HT-29 (cell line): ENCODE measurements at regions not wholly inside any gene's neighbourhood (a gene's known extent, or its start where the extent isn't known, plus 50 kb on each side); places are given as distances from the start of the nearest gene placed in this dataset.
"Not testable (repeated sequence)": the region's sequence is repeated elsewhere in the genome, so short reads cannot be mapped to it uniquely, and the experiment has no call there.

Source experiments
- DNase-seq: peaks from one replicate; pipeline ENCODE4 v3.0.0-alpha.2; 2015; ENCODE audit warnings: low spot score

GRCh38 chr7:119703895-119704294, 569.1 kb upstream of the KCND2 start:
- no peak for DNase-seq

- DNase-seq: no peak
Observed at GRCh38 chr7:119706608-119707007, 566.4 kb upstream of the KCND2 start.

DNA sequence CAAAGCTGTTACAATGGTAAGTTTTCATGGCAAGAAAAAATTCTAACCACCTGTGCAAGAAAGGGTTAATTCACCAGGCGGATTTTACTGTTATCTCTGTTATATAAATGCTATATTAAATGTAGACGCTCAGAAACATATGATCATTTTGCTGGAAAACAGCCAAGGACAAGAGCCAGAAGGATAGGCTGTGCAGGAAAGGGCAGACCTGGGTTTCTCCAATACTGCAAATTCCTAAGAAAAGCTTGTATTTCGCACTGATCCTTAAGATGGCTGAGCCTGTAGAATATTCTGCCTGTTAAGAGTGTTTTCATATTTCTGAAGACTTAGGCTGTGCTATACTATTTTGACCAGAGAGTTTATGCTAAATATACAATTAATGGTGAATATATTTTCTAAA, 564.1 kb upstream of the KCND2 start:
- no peak for DNase-seq

- DNase-seq: no peak
Observed at GRCh38 chr7:119711104-119711503, 561.9 kb upstream of the KCND2 start.

GRCh38 chr7:119712886-119713462, 560.0 kb upstream of the KCND2 start:
- DNase-seq: no peak

DNA sequence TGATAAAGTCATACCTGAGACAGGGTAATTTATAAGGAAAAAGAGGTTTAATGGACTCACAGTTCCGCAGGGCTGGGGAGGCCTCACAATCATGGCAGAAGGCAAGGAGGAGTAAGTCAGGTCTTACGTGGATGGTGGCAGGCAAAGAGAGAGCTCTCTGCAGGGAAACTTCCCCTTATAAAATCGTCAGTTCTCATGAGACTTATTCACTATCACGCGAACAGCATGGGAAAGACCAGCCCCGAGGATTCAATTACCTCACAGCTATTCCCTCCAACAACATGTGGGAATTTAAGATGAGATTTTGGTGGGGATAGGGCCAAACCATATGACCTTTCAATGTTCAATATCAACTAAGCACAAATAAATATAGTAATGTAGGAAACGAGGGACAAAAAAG, 559.4 kb upstream of the KCND2 start:
- DNase-seq: no peak

GRCh38 chr7:119720541-119720940, 552.4 kb upstream of the KCND2 start:
- no peak for DNase-seq

DNA sequence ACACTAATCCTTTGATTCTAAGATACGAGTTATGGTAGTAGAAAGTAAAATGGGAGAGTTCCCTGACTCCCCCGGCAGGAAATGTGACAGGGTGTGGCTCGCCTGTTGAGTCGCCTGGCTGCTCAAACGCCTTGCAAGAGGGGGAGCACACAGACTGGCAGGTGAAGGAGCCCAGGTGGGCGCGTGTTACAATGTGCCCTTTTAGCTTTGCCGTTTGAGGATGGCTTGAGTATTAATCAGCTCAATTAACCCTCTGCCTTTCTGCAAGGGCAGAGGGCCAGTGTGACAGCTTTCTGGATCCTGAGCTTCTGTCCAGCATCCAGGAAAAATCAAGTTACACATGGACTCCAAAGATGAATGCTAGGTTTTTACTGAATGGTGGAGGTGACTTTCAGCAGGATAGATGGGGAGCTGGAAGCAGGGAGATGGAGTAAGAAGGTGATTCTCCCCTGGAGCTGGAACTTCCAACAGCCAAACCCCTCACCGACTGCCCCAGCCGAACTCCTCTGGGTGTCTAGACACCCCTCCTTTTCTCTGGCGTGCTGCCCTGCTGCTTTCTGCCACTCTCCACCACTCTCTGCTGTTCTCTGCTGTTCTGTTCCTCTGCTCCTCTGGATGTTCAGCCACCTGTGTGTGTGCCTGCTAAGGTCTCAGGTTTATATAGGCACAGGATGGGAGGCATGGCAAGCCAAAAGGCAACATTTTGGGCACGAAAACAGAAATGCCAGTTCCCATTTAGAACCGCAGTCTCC, 548.8 kb upstream of the KCND2 start:
- no peak for DNase-seq

DNA sequence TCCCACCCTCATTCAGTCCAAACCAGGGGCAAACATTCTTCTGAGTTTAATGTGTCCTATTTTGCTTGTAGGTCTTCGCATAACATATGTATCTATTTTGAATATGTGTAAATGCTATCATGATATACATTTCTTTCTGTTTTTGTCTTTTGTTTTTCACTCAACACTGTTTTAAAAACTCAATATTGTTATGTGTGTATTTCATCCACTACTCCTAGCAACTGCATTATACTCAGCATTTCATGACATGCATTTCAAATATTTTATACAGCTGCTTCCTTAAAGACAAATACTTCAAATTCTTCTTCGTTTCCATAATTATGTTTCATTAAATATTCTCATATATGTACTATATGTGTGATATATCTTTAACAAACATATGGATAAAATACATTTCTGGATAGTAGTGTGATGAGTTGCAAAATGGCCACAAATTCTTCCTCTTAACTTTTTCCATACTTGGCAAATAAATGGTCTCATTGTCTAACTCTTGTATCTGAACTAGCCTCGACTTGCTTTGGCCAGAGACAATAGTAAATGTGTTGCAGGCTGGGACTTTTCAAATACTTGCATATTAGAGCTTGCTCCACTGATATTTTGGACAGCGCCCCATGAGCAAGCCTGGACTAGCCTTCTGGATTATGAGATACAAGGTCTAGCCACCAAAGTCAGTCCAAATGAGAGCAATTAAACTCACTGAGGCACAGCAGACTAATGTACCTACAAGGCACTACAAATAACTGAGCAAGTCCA, 539.7 kb upstream of the KCND2 start:
- no peak for DNase-seq

GRCh38 chr7:119737390-119737789, 535.6 kb upstream of the KCND2 start:
- no peak for DNase-seq

- DNase-seq: not testable (repeated sequence)
Observed at GRCh38 chr7:119745280-119745679, 527.7 kb upstream of the KCND2 start.

GRCh38 chr7:119748251-119748860, 524.6 kb upstream of the KCND2 start:
- no peak for DNase-seq

GRCh38 chr7:119748991-119749390, 524.0 kb upstream of the KCND2 start:
- no peak for DNase-seq

GRCh38 chr7:119756687-119757086, 516.3 kb upstream of the KCND2 start:
- no peak for DNase-seq

- DNase-seq: no peak
Observed at GRCh38 chr7:119758254-119758653, 514.7 kb upstream of the KCND2 start.

GRCh38 chr7:119761776-119762175, 511.2 kb upstream of the KCND2 start:
- no peak for DNase-seq

GRCh38 chr7:119782286-119782685, 490.7 kb upstream of the KCND2 start:
- no peak for DNase-seq

GRCh38 chr7:119783799-119784198, 489.2 kb upstream of the KCND2 start:
- DNase-seq: peak; percentile 11

- DNase-seq: no peak
Observed at GRCh38 chr7:119802147-119802546, 470.8 kb upstream of the KCND2 start.

DNA sequence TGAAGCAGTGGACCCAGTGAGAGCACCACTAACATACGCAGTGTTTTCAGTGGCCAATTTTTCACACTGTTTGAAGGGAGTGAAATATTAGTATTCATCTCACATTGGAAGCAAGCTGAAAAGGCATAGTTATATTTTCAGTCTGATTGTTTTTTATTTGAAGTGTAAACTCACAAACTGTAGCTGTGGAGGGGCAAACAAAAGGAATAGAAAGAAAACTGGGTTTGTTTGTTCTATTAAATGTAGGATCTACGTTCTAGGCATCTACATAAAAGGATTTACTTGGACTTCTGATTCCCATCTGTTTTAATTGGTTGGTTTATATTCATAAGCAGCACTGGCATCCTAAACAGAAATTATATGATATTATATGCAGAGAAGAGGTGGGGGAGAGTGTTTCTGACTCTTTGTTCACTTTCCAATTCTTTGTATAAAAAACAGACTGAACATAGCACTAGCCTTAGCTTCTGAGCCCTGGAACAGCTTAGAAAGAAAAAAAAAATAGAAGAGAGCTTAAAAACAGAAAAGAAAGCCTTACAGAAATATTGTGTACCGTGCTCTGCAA, 447.8 kb upstream of the KCND2 start:
- no peak for DNase-seq

- no peak for DNase-seq
Observed at GRCh38 chr7:119826547-119826946, 446.4 kb upstream of the KCND2 start.

- no peak for DNase-seq
Observed at GRCh38 chr7:119838444-119838843, 434.5 kb upstream of the KCND2 start.
